ENCODE measurements at regions not wholly inside any gene's neighbourhood (a gene's known extent, or its start where the extent isn't known, plus 50 kb on each side); places are given as distances from the start of the nearest gene placed in this dataset.

DNA sequence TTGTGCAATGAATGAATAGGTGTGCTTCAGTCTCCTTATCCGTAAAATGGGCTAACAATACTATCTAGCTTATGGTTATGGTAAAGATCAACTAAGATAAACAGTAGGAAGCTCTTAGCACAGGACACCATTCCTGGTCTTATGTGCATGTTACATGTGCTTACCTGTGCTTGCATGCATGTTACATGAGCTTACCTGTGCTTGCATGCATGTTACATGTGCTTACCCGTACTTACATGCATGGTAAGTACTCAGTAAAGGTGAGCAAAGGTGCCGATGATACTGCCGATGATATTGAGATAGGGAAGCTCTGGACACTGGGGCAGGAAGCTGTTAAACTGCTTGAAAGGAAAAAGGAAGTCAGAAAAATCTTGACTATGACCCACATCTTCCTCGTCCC, 211.0 kb upstream of the USP24 start:
- DNase-seq = no peak

DNA sequence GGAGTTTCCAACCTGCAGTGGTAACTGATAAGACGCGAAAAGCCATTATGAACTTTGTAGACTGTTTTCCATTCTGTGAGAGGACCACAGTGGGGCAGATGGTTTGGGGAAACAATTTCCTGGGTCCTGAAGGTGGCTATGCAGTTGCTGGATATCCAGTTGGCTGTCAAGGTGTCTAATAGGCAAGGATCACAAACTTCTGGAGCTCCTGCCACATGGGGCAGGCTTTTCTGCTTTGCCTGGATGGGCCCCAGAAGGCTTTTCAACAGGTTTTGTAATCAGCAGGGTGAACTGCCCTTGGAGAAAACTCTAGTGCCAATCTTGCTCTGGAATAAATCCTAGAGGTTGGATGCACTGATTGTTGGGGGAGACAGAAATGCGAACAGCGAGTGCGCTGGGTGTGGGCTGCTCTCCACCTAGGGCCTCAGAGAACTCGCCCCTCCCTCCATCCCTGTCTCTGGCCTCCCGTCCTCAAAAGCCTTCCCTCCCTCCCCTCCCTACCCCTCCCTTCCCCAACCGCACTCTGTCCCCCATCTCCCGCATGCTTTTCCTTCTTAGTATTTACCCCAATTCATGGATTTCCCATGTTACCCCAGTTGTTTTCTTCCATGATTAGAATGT, 210.3 kb upstream of the USP24 start:
- DNase-seq = no peak

DNA sequence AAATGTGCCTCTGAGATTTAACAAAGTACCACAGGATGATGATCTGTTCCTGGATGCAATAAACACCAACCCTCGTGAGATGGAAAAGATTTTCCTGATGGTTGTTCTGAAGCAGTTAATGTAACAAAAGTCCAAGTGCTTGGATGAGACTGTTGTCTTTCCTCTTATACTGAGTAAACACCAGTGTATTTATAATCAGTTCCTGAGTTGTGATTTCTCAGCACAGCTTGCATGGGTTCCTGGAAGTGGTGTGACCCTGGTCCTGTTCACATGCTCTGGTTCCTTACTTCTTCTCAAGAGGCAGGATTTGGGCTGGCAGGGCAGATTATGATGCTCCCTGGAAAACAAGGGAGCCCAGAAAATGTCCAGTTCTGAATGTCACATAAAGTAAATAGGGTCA, 208.2 kb upstream of the USP24 start:
- no peak for DNase-seq

DNA sequence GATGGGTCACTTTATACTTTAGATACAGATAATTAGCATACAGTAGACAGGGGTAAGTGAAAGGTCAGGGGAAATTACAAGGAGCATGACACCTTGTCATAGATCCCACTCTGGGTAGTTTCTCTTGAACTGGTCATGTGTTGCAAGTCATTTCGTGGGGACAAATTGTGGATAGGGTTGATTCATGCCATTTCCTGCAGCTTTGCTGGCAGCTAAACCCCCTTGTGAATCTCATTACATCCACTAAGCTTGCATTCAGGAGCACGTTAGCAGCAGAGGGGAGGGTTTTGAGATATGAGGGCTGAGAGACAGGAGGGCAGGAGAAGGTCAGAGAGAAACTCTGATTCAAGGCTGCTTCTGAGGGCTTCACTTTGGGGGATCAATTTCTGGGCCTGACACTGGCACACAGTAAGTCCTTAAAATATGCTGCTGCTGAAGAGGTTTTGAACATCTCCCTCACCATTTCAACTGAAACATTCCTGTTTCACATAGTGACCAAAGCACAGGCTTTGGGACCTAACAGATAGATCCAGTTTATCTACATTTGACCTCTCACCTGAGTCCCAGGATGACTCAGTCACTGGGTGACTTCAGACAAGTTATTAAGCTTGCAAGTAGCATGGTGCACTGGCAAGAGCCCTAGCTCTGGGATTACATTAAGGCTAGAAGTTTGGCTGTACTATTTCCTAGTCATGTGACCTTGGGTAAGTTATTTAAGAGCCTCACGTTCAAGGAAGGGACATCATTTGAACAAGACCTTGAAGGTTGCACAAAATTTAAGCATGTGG, 206.0 kb upstream of the USP24 start:
- DNase-seq = peak; percentile 50

DNA sequence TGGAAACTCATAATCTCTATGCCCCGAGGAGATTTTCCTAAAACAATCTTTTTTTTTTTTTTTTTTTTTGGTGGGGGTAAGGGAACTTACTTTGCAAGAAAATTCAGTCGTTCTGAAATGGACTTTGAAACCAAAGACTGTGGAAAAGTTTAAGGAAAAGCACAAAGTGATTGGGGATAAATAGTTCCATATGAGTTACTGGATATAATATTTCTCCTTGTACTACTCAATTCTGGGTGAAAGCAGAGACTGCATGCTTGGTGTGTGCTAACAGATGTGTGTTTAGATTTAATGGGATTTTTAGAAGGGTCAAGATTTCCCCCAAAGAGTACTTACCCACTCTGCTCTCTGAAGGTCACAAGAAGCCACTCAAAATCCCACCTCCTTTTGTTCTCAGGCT, 204.9 kb upstream of the USP24 start:
- no peak for DNase-seq

DNA sequence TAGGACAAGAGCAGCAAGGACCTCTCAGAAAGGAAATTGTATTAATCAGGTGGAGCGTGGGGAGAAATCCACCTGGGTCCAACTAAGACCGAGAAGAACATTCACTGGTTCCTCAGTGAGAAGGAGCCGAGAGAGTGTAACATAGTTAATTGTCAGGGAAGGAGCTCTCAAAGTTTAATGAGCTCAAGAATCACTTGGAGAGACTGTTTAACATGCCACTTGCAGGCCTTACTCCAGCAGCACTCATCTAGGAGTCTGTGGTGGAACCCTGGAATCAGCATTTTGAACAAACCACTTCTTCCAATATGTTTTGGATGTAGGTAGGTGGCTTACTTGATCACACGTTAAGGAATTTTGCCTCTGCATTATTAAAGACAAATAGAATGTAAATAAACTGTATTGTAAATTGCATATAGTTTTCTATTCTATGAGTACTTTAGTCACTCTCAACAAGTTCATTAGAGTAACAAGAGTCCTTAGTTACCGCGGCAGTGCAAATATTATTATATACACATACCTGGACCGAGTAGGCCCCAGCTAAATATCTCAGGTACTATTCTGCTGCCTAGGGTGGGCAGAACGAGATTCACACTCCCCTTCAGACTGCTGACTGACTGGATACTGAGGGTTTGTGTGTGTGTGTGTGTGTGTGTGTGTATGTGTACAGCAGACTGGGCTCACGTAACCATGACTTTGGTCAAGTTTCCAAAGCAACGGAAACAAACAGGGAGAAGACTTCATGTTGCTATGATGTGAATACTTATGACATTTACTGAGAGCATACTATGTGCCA, 203.2 kb upstream of the USP24 start:
- no peak for DNase-seq

DNA sequence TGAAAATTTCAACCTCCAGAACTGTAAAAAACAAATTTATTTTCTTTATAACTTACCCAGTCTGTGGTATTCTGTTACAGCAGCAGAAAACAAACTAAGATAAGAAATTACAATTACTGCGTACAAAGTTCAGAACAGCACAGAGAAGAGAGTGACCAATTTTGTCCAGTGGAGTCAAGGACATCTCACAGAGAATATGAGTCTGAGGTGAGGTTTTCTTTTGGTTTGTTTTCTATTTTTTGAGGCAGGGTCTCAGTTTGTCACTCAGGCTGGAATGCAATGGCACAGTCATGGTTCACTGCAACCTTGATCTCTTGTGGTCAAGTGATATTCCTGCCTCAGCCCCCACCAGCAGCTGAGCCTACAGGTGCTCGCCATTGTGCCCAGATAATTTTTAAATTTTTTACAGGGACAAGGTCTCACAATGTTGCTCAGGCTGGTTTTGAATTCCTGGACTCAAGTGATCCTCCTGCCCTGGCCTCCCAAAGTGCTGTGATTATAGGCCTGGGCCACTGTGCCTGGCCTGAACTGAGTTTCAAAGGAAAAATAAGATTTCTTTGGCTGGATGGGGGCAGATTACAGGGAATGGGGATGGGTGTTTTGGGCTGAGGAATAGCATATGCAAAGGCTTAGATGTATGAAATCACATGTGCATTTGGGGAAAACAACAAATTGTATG, 201.1 kb upstream of the USP24 start:
- DNase-seq = no peak

DNA sequence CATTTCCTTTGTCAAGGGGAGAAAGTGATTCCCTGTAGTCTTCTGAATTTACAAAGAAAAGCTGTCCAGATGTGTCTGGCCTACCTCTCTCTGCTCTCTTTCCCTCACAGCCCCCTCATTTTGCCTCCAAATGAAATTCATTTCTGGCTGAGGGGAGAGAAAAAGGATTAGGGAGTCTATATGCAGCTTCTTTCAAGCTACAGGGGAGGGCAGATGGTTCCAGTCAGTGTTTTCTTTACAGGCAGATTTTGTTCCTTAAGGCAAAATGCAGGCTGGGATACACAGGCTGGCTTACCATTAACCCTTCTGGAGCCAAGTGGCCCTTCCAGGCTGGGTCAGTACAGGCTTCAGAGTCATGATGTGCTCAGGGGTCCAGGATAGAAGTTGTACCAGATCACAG, 198.1 kb upstream of the USP24 start:
- DNase-seq = no peak

DNA sequence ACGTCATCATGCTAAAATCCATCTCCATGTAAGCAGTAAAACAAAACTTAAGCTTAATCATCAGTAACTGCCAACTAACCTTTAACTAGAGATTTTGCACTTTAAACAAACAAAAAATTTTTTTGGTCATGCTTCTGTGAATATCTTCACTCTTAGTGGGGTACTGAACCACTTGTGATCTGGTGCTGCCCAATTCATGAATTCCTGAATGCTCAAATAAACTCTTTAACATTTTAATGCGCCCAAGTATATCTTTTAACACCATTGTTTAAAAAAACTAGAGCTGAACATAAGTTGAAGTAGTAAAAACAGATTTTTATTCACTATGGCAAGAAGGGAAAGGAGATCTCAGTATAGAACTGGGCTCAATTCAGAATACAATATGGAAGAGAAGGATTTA, 196.9 kb upstream of the USP24 start:
- no peak for DNase-seq

DNA sequence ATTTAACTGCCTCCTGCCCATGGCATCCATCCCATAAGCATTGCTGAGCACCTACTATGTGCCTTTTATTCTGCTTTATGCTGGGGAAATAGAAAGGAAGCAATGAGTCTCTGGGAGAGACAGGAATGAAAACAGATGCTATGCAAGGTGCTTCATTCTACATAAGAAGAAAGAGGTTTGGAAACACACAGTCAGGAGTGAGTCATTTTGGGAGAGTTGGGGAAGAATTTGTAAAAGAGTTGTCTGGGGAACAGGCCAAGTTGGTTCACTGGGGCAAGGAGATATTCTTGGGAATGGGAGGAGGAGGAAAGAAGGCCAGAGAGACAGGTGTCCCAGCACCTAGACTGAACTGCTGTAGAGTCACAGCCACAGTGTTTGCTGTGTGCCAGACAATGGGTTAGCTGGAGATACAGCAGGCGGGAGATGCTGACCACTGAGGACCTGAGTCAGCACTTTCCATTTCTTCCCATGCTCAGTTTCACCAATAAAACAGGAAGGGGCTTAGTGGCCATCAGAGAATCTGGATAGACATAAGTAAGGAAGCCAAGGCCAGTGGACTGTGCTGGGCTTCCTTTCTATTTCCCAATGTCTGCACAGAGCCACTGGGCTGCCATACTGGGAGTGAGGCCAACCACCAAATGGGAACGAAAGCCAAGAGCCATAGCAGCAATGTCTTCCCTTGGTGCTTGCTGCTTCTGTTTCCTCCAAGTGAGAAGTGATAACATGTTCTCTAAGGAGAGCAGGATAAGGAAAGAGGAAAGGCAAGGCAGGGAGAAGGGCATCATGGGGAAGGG, 187.7 kb upstream of the USP24 start:
- peak; percentile 42 for DNase-seq

DNA sequence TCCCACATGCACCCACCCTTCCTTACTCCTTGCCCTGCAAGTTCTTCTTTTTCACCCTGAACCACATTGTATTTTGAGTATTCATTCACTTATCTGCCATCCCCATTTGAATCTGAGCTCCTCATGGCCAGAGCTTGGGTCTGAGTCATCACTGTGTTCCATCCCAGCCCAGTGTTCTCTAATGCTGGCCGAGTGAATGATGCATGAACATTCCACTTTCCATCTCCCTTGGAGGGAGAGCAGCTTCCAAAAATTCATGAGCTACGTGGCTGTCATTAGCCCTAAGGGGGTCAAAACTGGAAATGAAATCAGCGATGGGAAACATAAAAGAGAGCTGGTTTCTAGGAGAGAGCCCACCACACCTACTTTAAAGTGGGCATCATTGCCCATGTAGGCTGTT, 187.0 kb upstream of the USP24 start:
- DNase-seq = peak; percentile 84

DNA sequence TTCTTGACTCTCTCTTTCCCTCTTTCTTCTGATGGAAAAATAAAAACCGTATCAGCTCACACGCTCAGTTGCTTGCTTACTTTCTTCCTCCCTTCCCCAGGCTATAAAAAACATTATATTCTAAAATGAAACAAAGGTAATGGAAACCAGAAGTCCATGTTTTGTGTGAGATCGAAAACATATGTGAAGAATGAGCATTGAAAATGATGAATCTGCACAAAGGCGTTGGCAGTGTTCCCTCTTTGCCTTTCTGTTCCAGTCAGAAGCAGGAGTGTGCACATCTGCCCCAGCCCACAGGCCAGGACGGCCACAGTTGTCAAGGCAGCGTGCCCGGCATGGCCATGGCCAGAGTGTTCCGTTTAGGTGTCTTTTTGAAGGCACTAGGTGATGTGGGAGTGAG, 185.3 kb upstream of the USP24 start:
- peak; percentile 73 for DNase-seq

DNA sequence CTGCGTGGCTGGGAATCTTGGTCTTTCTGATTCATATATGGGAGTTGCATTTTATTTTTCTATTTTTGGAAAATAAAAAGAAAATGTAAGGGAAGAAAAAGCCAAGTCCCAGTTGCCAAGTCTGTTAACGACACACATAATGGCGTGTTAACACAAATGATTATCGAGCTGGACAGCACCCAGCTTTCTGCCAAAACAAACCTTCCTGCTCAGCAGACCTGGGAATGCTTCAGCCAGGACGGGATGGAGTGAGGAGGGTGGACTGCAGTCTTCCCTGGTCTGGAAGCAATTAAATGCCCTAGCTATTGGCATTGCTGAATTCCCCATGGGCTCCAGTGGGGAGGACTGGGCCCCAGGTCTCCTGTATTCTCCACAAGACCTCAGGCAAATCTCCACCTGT, 184.2 kb upstream of the USP24 start:
- peak; percentile 47 for DNase-seq

DNA sequence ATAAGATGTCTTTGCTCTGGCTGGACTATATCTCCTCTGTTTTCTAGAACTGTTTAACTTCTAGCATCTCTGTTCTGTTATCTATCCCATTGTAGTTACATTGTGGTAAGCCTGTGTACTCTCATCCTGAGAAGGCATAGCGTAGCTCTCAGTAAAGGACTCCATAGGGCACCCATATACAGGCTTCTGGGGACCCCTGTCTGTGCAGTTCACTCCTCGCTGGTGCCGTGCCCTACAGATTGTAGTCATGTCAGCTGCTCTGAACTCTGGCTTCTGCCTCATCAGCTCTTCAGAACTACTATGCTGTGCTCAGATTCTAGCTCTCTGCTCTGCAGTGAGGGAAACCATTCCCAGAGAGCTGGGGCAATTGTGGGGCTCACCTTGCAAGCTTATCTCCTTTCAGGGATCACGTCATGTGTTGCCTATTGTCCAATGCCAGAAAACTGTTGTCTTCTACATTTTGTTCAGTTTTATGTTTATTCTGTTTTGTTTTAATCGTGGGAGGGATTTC, 181.3 kb upstream of the USP24 start:
- DNase-seq = no peak

DNA sequence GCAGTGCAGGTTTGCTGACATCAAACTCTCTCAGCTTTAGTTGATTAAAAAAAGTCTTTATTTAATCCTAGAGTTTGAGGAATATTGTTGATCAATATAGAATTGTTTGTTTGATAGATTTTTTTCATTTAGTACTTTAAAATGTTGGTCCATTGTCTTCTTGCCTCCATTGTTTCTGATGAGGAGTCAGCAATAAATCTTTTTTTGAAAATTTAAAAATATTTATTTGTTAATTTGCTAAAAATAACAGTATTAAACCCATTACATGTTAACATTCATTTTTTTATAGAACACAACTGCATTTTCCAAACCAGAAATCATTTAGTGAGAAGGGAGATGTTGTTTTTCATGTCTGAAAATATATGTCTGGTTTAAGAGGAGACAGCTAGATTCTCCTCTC, 173.8 kb upstream of the USP24 start:
- no peak for DNase-seq

DNA sequence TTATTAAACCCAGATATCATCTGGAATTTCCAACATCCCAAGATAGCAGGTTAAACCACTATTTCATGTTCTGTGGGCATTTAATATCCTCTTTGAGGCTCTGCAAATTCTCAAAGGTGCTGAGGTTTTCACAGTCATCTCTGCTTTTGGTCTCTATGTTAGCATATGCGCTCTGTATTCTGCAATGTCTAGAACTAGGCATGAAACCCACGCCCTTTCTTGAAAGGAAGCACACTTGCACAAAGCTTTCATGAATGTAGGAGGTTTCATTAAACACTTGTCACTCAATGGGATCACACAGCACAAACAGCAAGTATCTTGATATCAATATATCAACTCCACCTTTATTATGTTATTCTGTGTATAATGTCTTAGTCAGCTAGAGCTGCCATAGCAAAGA, 172.0 kb upstream of the USP24 start:
- DNase-seq = no peak

DNA sequence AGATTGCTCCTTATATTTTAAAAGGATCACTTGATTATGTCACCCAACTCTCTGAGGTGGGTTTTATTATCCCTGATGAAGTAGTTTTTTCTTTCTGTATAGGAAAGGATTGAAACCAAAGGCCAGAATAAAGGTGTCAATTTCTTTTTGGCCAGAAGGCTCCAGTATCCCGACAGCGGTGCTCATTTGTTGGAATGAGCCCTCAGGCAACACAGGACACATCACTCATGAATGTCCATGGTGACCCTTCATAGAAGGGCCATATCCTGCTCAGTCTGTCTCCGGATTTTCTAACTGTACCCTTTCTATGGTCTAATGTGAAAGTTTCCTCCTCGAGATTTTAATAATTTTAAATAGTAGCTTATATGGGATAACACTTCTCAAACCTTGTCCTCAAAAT, 171.3 kb upstream of the USP24 start:
- no peak for DNase-seq

DNA sequence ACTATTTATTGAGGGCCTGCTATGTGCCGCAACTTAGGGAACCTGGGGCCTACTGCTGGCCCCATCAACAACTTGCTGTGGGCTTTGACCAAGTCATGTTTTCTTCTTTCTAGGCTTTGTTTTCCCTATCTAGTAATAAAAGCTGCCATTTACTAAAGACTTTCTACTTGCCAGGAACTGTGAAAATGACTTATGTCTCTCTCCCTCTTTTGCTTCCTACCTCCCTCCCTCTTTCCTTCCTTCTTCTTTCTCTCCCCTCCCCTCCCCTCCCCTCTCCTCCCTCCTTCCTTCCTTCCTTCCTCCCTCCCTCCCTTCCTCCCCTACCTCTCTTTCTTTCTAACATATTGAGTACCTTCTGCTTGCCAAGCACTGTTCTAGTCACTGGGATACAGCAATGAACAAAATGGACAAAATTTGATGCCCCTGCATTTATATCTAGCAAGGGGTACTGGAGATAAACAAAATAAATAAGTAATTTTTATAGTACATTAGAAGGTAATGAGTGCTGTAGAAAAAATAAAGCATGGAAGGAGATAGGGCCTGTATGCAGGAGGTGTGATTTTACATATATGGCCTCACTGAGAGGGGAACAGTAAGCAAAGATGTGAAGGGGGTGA, 170.3 kb upstream of the USP24 start:
- DNase-seq = no peak

DNA sequence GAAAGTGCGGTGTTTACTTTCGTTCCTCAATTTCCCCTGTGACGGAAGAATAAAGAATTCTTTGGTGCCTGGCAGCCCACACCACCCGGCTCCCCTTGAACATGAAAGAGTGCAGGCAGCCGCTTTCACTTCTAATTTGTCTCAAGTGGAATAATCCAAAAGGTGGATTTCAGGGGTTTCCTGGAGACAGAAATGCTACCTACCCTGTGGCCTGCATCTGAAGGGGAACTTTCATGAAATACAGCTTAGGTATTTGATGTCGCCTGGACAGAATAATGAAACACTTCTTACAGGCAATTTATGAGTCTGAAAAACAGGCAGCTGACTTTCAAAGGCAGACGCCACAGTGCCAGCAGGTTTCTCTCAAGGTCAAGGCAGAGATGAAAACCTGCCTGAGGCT, 169.5 kb upstream of the USP24 start:
- no peak for DNase-seq

DNA sequence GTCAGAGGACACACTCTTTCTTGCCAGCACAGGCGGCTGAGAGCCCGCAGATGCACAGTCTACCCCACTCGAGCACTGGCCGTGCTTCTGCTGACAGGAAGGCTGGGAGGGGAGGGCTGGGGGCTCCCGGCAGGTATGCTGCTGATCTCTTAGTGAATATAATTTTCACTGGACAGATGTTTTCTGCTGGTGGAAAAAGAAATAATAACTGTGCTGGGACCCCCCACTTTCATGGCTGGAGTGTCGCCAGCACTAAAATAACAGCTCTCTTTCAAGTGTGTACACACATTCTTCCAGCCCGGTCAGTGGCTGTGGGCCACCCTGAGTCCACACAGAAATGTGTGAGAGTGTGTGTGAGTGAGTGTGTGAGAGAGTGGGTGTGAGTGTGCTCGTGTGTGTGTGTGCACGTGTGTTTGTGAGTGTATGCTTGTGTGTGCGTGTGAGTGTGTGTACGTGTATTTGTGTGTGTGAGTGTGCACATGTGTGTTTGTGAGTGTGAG, 167.7 kb upstream of the USP24 start:
- no peak for DNase-seq

DNA sequence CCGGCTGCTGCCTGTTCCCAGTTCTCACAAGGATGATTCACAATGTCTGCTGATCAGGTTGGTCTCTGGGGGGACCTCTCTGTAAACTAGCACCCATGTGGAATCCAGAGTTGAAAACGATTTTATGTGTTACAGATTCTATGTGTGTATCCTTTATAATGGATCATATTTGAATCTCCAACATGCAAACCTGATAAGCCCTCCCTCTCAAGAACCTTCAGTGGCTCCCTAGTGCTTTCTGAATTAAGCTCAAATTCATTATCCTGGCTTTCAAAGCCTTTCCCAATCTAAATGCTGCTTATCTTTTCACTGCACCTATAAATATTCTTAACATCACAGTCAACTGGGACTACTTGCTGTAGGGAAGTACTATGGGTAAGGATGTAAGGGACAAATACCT, 166.8 kb upstream of the USP24 start:
- DNase-seq = no peak

DNA sequence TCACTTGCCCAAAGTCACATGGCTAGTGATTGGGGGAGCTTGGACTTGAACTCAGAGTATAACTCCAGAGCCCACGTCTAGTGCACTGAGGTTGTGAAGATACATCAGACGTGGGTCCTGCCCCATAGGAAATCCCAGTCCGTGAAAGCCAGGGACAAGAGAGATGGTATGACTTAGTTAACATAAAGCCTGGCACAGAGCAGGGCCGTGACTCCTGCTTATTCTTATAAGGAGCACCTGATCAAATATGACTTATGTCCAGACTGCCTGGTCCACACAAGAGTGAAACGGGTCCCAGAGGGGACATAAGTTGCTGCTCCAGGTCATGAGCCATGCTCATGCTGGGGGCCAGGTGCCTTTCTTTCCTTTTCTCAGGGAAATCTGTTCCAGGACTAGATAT, 166.3 kb upstream of the USP24 start:
- DNase-seq = no peak

Measured in fibroblast of skin of scalp (primary cell).